Mucosa of gallbladder (tissue), 1 donor: ENCODE measurements at regions not wholly inside any gene's neighbourhood (a gene's known extent, or its start where the extent isn't known, plus 50 kb on each side); places are given as distances from the start of the nearest gene placed in this dataset.
A peak's percentile ranks its signal among the peaks of the same experiment; 100 is the strongest.

ENCODE experiments used
- DNase-seq: peaks from one replicate; pipeline ENCODE4 v3.0.0-alpha.2; 2020; ENCODE audit warnings: low spot score
- donor health status: DM: no; HTN: no; CAD: no.

- DNase-seq: no peak
These were observed 76.2 kb upstream of the ARHGEF7 start for GRCh38 chr13:111038887-111039286.

GRCh38 chr13:111037927-111038326 lies 77.2 kb upstream of the ARHGEF7 start:
- DNase-seq: no peak

GRCh38 chr13:111036665-111037064 lies 78.4 kb upstream of the ARHGEF7 start:
- no peak for DNase-seq

GRCh38 chr13:111035861-111036260 lies 79.2 kb upstream of the ARHGEF7 start:
- DNase-seq: no peak

GRCh38 chr13:111034811-111035210 lies 80.3 kb upstream of the ARHGEF7 start:
- DNase-seq: no peak

- no peak for DNase-seq
These were observed 81.7 kb upstream of the ARHGEF7 start for GRCh38 chr13:111033172-111034130.

- no peak for DNase-seq
These were observed 83.6 kb upstream of the ARHGEF7 start for GRCh38 chr13:111031531-111031961.

- DNase-seq: no peak
These were observed 85.0 kb upstream of the ARHGEF7 start for GRCh38 chr13:111029957-111030609.

GRCh38 chr13:111027458-111028439 lies 87.4 kb upstream of the ARHGEF7 start:
- no peak for DNase-seq

- DNase-seq: no peak
These were observed 89.8 kb upstream of the ARHGEF7 start for GRCh38 chr13:111025310-111025709.

GRCh38 chr13:111022886-111023285 lies 92.2 kb upstream of the ARHGEF7 start:
- no peak for DNase-seq

GRCh38 chr13:111022241-111022640 lies 92.9 kb upstream of the ARHGEF7 start:
- no peak for DNase-seq

- DNase-seq: no peak
These were observed 93.8 kb upstream of the ARHGEF7 start for GRCh38 chr13:111021270-111021669.

GRCh38 chr13:111020546-111020945 lies 94.6 kb upstream of the ARHGEF7 start:
- no peak for DNase-seq

GRCh38 chr13:111020021-111020420 lies 95.1 kb upstream of the ARHGEF7 start:
- no peak for DNase-seq

- no peak for DNase-seq
These were observed 97.2 kb upstream of the ARHGEF7 start for GRCh38 chr13:111017755-111018459.

GRCh38 chr13:111013196-111013595 lies 98.3 kb upstream of the ANKRD10 start:
- DNase-seq: no peak

- DNase-seq: no peak
These were observed 97.0 kb upstream of the ANKRD10 start for GRCh38 chr13:111011899-111012298.

GRCh38 chr13:111008351-111008750 lies 93.5 kb upstream of the ANKRD10 start:
- no peak for DNase-seq

- DNase-seq: no peak
These were observed 92.3 kb upstream of the ANKRD10 start for GRCh38 chr13:111007209-111007608.

GRCh38 chr13:111006506-111007031 lies 91.7 kb upstream of the ANKRD10 start:
- DNase-seq: peak; percentile 76
